SK-N-SH treated with all-trans-retinoic acid at 6 μM for 48 hours (cell line): ENCODE measurements at regions not wholly inside any gene's neighbourhood (a gene's known extent, or its start where the extent isn't known, plus 50 kb on each side); places are given as distances from the start of the nearest gene placed in this dataset.
"Not testable (repeated sequence)": the region's sequence is repeated elsewhere in the genome, so short reads cannot be mapped to it uniquely, and the experiment has no call there.

Experiments used
- ATAC-seq: fragments of 200-7000 bp; cut with Tn5 transposase; 3 replicates; pipeline ENCODE4 v1.9.1; 2020; ENCODE audit warnings: mild to moderate bottlenecking, moderate library complexity
- ARNTL ChIP-seq: fragments of 450-650 bp; formaldehyde crosslinking; IDR thresholded peaks from 2 replicates; pipeline ENCODE4 v1.5.0; 2020; ENCODE audit warnings: low read depth, mild to moderate bottlenecking, moderate library complexity, borderline replicate concordance
- BACH2 ChIP-seq: fragments of 250-450 bp; sonication (Bioruptor Pico); IDR thresholded peaks from 2 replicates; pipeline ENCODE4 v1.9.0; 2021; ENCODE audit warnings: mild to moderate bottlenecking, borderline replicate concordance
- CREB5 ChIP-seq: fragments of 250-450 bp; sonication (Bioruptor Pico); IDR thresholded peaks from 2 replicates; pipeline ENCODE4 v1.5.1; 2020; ENCODE audit warnings: low read depth, mild to moderate bottlenecking, moderate library complexity
- CSDC2 ChIP-seq: fragments of 250-450 bp; sonication (Bioruptor Pico); IDR thresholded peaks from 2 replicates; pipeline ENCODE4 v1.5.0; 2020; ENCODE audit warnings: mild to moderate bottlenecking, moderate library complexity
- CSRNP3 ChIP-seq: fragments of 250-450 bp; sonication (Bioruptor Pico); IDR thresholded peaks from 2 replicates; pipeline ENCODE4 v1.5.1; 2021; ENCODE audit warnings: mild to moderate bottlenecking, moderate library complexity
- ESRRG ChIP-seq: fragments of 250-450 bp; sonication (Bioruptor Pico); IDR thresholded peaks from 2 replicates; pipeline ENCODE4 v1.6.1; 2021; ENCODE audit warnings: mild to moderate bottlenecking
- GLIS3 ChIP-seq: fragments of 250-450 bp; sonication (Bioruptor Pico); IDR thresholded peaks from 2 replicates; pipeline ENCODE4 v1.5.0; 2020; ENCODE audit warnings: mild to moderate bottlenecking, moderate library complexity
- ISL1 ChIP-seq: fragments of 250-450 bp; sonication (Bioruptor Pico); IDR thresholded peaks from 2 replicates; pipeline ENCODE4 v2.1.2; 2022; ENCODE audit warnings: mild to moderate bottlenecking, moderate library complexity
- OSR1 ChIP-seq: fragments of 250-450 bp; sonication (Bioruptor Pico); IDR thresholded peaks from 2 replicates; pipeline ENCODE4 v1.8.0; 2022; ENCODE audit warnings: moderate library complexity, mild to moderate bottlenecking, inconsistent platforms
- PATZ1 ChIP-seq: fragments of 250-450 bp; sonication (Bioruptor Pico); IDR thresholded peaks from 2 replicates; pipeline ENCODE4 v1.8.0; 2020; ENCODE audit warnings: mild to moderate bottlenecking, moderate library complexity, borderline replicate concordance
- PPARA ChIP-seq: fragments of 250-450 bp; sonication (Bioruptor Pico); IDR thresholded peaks from 2 replicates; pipeline ENCODE4 v1.5.0; 2020; ENCODE audit warnings: mild to moderate bottlenecking, borderline replicate concordance
- RARB ChIP-seq: fragments of 250-450 bp; sonication (Bioruptor Pico); IDR thresholded peaks from 2 replicates; pipeline ENCODE4 v1.8.0; 2021; ENCODE audit warnings: mild to moderate bottlenecking, moderate library complexity
- SNAI2 ChIP-seq: fragments of 250-450 bp; sonication (Bioruptor Pico); IDR thresholded peaks from 2 replicates; pipeline ENCODE4 v1.5.0; 2020; ENCODE audit warnings: mild to moderate bottlenecking, moderate library complexity
- TCF4 ChIP-seq: fragments of 250-450 bp; sonication (Bioruptor Pico); IDR thresholded peaks from 2 replicates; pipeline ENCODE4 v1.8.0; 2021; ENCODE audit warnings: mild to moderate bottlenecking, moderate library complexity, borderline replicate concordance
- TOX ChIP-seq: fragments of 250-450 bp; sonication (Bioruptor Pico); IDR thresholded peaks from 2 replicates; pipeline ENCODE4 v1.8.0; 2021; ENCODE audit warnings: mild to moderate bottlenecking, moderate library complexity, borderline replicate concordance
- ZFP3 ChIP-seq: fragments of 250-450 bp; sonication (Bioruptor Pico); IDR thresholded peaks from 2 replicates; pipeline ENCODE4 v1.5.0; 2020; ENCODE audit warnings: mild to moderate bottlenecking, moderate library complexity
- ZFP30 ChIP-seq: fragments of 450-650 bp; formaldehyde crosslinking; IDR thresholded peaks from 2 replicates; pipeline ENCODE4 v1.5.0; 2022; ENCODE audit warnings: mild to moderate bottlenecking, moderate library complexity
- ZNF70 ChIP-seq: fragments of 450-650 bp; formaldehyde crosslinking; IDR thresholded peaks from 2 replicates; pipeline ENCODE4 v1.5.0; 2020; ENCODE audit warnings: mild to moderate bottlenecking, moderate library complexity
- ZNF8 ChIP-seq: fragments of 450-650 bp; formaldehyde crosslinking; IDR thresholded peaks from 2 replicates; pipeline ENCODE4 v1.5.0; 2020; ENCODE audit warnings: mild to moderate bottlenecking, moderate library complexity
- TF ChIP-seq, protein P1 (sequence below): fragments of 250-450 bp; sonication (Bioruptor Pico); IDR thresholded peaks from 2 replicates; pipeline ENCODE4 v1.8.0; 2021; ENCODE audit warnings: low read depth, mild to moderate bottlenecking, moderate library complexity, borderline replicate concordance

DNA sequence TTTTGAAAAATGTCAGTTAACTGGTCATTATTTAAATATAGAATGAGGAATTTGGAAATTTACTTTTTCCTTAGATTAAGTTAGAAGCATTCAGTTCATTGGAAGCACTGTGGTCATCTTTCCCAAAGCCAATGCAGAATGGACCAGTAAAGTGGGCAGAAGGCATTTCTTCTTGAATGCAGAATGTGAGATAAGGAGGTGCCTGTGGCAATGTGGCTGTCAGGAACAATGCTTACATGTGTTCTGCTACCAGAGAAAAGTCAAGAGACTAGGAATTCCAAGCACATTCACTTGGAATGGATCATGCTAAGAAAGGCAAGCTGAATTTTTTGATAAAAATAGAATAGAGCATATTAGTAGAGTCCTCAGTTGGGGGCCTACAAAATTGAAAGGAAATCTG, 295.0 kb upstream of the KCNH7 start:
- ATAC-seq = no peak
- TF ChIP-seq CREB5 (CRISPR knock-in tag) (no peak), BACH2 (CRISPR knock-in tag) (no peak), ZFP3 (no peak), CSRNP3 (no peak), TCF4 (CRISPR knock-in tag) (no peak), ZNF70 (no peak), ZNF8 (no peak)
- TF ChIP-seq, all 23 proteins: peak for 0

- no peak for TF ChIP-seq ZFP30 (CRISPR knock-in tag)
- TF ChIP-seq TCF4 (CRISPR knock-in tag) = no peak
- no peak for TF ChIP-seq OSR1 (CRISPR knock-in tag)
- no peak for TF ChIP-seq BACH2 (CRISPR knock-in tag)
- no peak for TF ChIP-seq ARNTL (CRISPR knock-in tag)
- TF ChIP-seq ZFP3 = no peak
- TF ChIP-seq RARB = no peak
- TF ChIP-seq TOX = no peak
- no peak for TF ChIP-seq PPARA (CRISPR knock-in tag)
- no peak for TF ChIP-seq CSDC2 (CRISPR knock-in tag)
- TF ChIP-seq CREB5 (CRISPR knock-in tag) = no peak
- no peak for TF ChIP-seq PATZ1 (CRISPR knock-in tag)
- TF ChIP-seq CSRNP3 = no peak
- no peak for TF ChIP-seq SNAI2 (CRISPR knock-in tag)
- TF ChIP-seq, protein P1, sequence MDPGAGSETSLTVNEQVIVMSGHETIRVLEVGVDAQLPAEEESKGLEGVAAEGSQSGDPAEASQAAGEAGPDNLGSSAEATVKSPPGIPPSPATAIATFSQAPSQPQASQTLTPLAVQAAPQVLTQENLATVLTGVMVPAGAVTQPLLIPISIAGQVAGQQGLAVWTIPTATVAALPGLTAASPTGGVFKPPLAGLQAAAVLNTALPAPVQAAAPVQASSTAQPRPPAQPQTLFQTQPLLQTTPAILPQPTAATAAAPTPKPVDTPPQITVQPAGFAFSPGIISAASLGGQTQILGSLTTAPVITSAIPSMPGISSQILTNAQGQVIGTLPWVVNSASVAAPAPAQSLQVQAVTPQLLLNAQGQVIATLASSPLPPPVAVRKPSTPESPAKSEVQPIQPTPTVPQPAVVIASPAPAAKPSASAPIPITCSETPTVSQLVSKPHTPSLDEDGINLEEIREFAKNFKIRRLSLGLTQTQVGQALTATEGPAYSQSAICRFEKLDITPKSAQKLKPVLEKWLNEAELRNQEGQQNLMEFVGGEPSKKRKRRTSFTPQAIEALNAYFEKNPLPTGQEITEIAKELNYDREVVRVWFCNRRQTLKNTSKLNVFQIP = no peak
- TF ChIP-seq ISL1 (CRISPR knock-in tag) = no peak
- no peak for TF ChIP-seq GLIS3 (CRISPR knock-in tag)
- no peak for TF ChIP-seq ESRRG (CRISPR knock-in tag)
- TF ChIP-seq ZNF70 = no peak
- no peak for TF ChIP-seq ZNF8
- ATAC-seq = peak; percentile 72
These were observed 294.3 kb upstream of the KCNH7 start for GRCh38 chr2:163132850-163133249.

GRCh38 chr2:163132207-163132606, 293.6 kb upstream of the KCNH7 start:
- ATAC-seq = not testable (repeated sequence)

DNA sequence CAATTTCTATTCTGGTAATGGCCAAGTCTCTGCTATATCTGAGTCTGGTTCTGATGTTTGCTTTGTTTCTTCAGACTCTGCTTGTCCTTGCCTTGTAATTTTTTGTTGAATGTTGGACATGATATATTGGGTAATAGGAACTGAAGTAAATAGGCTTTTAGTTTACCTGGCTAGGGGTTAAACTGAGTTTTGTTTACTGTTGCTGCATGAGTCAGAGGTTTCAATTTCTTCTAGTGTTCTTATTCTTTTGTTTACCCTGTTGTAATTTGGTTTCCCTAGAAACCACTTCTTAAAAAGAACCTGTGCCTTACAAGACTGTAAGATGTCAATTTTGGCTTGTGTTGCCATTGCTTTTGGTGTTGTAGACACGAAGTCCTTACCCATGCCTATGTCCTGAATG, 285.0 kb upstream of the KCNH7 start:
- TF ChIP-seq ARNTL (CRISPR knock-in tag) = no peak
- no peak for TF ChIP-seq PPARA (CRISPR knock-in tag)
- TF ChIP-seq, protein P1 = no peak
- no peak for TF ChIP-seq PATZ1 (CRISPR knock-in tag)
- ATAC-seq = no peak
